HG02678 (cell line): ENCODE measurements at regions not wholly inside any gene's neighbourhood (a gene's known extent, or its start where the extent isn't known, plus 50 kb on each side); places are given as distances from the start of the nearest gene placed in this dataset.
A peak's percentile ranks its signal among the peaks of the same experiment; 100 is the strongest.

Source experiments
- ATAC-seq: cut with Tn5 transposase; IDR thresholded peaks from one replicate; pipeline ENCODE4 v1.9.1; 2021; ENCODE audit warnings: mild to moderate bottlenecking, moderate library complexity; ENCODE audit not compliant: unreplicated experiment

GRCh38 chr9:99735041-99735440 lies 86.6 kb upstream of the NR4A3 start:
- ATAC-seq, result no peak

GRCh38 chr9:99736291-99736690 lies 85.4 kb upstream of the NR4A3 start:
- no peak for ATAC-seq

GRCh38 chr9:99737649-99738048 lies 84.0 kb upstream of the NR4A3 start:
- ATAC-seq, result no peak

- ATAC-seq, result no peak
Measured at GRCh38 chr9:99743006-99743405, 78.7 kb upstream of the NR4A3 start.

- ATAC-seq, result no peak
Measured at GRCh38 chr9:99743455-99743854, 78.2 kb upstream of the NR4A3 start.

- no peak for ATAC-seq
Measured at GRCh38 chr9:99744132-99744531, 77.6 kb upstream of the NR4A3 start.

- ATAC-seq, result no peak
Measured at GRCh38 chr9:99745085-99745484, 76.6 kb upstream of the NR4A3 start.

GRCh38 chr9:99746406-99746805 lies 75.3 kb upstream of the NR4A3 start:
- no peak for ATAC-seq

- ATAC-seq, result no peak
Measured at GRCh38 chr9:99748266-99748665, 73.4 kb upstream of the NR4A3 start.

- no peak for ATAC-seq
Measured at GRCh38 chr9:99748676-99749075, 73.0 kb upstream of the NR4A3 start.

- no peak for ATAC-seq
Measured at GRCh38 chr9:99749641-99750040, 72.0 kb upstream of the NR4A3 start.

- no peak for ATAC-seq
Measured at GRCh38 chr9:99750526-99750925, 71.2 kb upstream of the NR4A3 start.

GRCh38 chr9:99752417-99753109 lies 69.1 kb upstream of the NR4A3 start:
- no peak for ATAC-seq

- ATAC-seq, result no peak
Measured at GRCh38 chr9:99753436-99753835, 68.2 kb upstream of the NR4A3 start.

- ATAC-seq, result no peak
Measured at GRCh38 chr9:99760421-99760820, 61.3 kb upstream of the NR4A3 start.

- ATAC-seq, result peak; percentile 100
Measured at GRCh38 chr9:99762470-99762869, 59.2 kb upstream of the NR4A3 start.
